ENCODE measurements at regions not wholly inside any gene's neighbourhood (a gene's known extent, or its start where the extent isn't known, plus 50 kb on each side); places are given as distances from the start of the nearest gene placed in this dataset.

- TF ChIP-seq ZNF530 (tag by site-specific recombination; IDR thresholded peaks at IDR 0.05; ENCODE audit: low read depth) (no peak), PRDM4 (tag by site-specific recombination; IDR thresholded peaks at IDR 0.05) (no peak), ZNF114 (tag by site-specific recombination; IDR thresholded peaks at IDR 0.05) (no peak), ZNF394 (tag by site-specific recombination; IDR thresholded peaks at IDR 0.05; ENCODE audit: borderline replicate concordance) (no peak), ZBTB44 (tag by site-specific recombination; IDR thresholded peaks at IDR 0.05) (no peak), ZNF121 (tag by site-specific recombination; IDR thresholded peaks at IDR 0.05) (no peak)
These were observed 83.3 kb downstream of the DDIT4L start (continued) for GRCh38 chr4:100106982-100107381.

GRCh38 chr4:100103671-100104070, 86.6 kb downstream of the DDIT4L start:
- H3K4me1 ChIP-seq (ENCODE audit: control insufficient read depth, insufficient read depth, low read length): no peaks in the 10 kb centered on the region
- no peak overlapping the region for H3K27ac ChIP-seq (ENCODE audit: extremely low read depth, low read depth, low read length)
- CTCF ChIA-PET: interaction anchor here (0.6 to 2.2 kb wide), 2 partner anchors 10 to 148 kb away, joined by 3 to 6 read pairs; no protein-coding TSS in a partner anchor
- H3K4me3 ChIP-seq (ENCODE audit: low read depth, low read length): no peak overlapping the region
- POLR2A ChIA-PET: no interaction called here
- no peaks in the 10 kb centered on the region for H3K9me3 ChIP-seq (ENCODE audit: control insufficient read depth, insufficient read depth, low read depth, low read length)
- H3K36me3 ChIP-seq (ENCODE audit: control insufficient read depth in 2 of 2, insufficient read depth in 1 of 2, low read length in 2 of 2): no peaks in the 10 kb centered on the region
- no peak for TF ChIP-seq ZNF530 (tag by site-specific recombination; IDR thresholded peaks at IDR 0.05; ENCODE audit: low read depth)
- no peak for TF ChIP-seq ZNF785 (tag by site-specific recombination; IDR thresholded peaks at IDR 0.05)
- no peak for TF ChIP-seq ZNF266 (tag by site-specific recombination; IDR thresholded peaks at IDR 0.05; ENCODE audit: low read depth)
- TF ChIP-seq ZNF426 (tag by site-specific recombination; IDR thresholded peaks at IDR 0.05): no peak
- no peak for TF ChIP-seq TCF7L2 (IDR thresholded peaks at IDR 0.05; ENCODE audit: borderline replicate concordance, low read depth, low read length)
- no peak for TF ChIP-seq OSR2 (tag by site-specific recombination; IDR thresholded peaks at IDR 0.05)
- no peak for TF ChIP-seq ZNF140 (tag by site-specific recombination; IDR thresholded peaks at IDR 0.05)
- no peak for TF ChIP-seq ZNF214 (tag by site-specific recombination; IDR thresholded peaks at IDR 0.05; ENCODE audit: borderline replicate concordance)
- no peak for TF ChIP-seq ZNF585B (tag by site-specific recombination; IDR thresholded peaks at IDR 0.05)
- TF ChIP-seq ZNF560 (tag by site-specific recombination; IDR thresholded peaks at IDR 0.05; ENCODE audit: borderline replicate concordance): no peak
- no peak for TF ChIP-seq ZBTB17 (tag by site-specific recombination; IDR thresholded peaks at IDR 0.05)
- TF ChIP-seq ZNF239 (tag by site-specific recombination; IDR thresholded peaks at IDR 0.05): no peak
- TF ChIP-seq KLF7 (tag by site-specific recombination; IDR thresholded peaks at IDR 0.05; ENCODE audit: borderline replicate concordance): no peak
- TF ChIP-seq ZNF394 (tag by site-specific recombination; IDR thresholded peaks at IDR 0.05; ENCODE audit: borderline replicate concordance): no peak
- no peak for TF ChIP-seq ZBTB26 (tag by site-specific recombination; optimal IDR thresholded peaks at IDR 0.05)

- CTCF ChIA-PET: interaction anchor here (1.7 kb wide), 1 partner anchor 103 kb away, joined by 4 read pairs; no protein-coding TSS in a partner anchor
- POLR2A ChIA-PET: no interaction called here
- no peaks in the 10 kb centered on the region for H3K4me1 ChIP-seq (ENCODE audit: control insufficient read depth, insufficient read depth, low read length)
- H3K27ac ChIP-seq (ENCODE audit: extremely low read depth, low read depth, low read length): no peak overlapping the region
- H3K36me3 ChIP-seq (ENCODE audit: control insufficient read depth in 2 of 2, insufficient read depth in 1 of 2, low read length in 2 of 2): no peaks in the 10 kb centered on the region
- TF ChIP-seq ZNF624 (tag by site-specific recombination; IDR thresholded peaks at IDR 0.05) (no peak), ZBTB17 (tag by site-specific recombination; IDR thresholded peaks at IDR 0.05) (no peak), PATZ1 (tag by site-specific recombination; IDR thresholded peaks at IDR 0.05) (no peak), ZNF843 (tag by site-specific recombination; IDR thresholded peaks at IDR 0.05) (no peak), ZNF549 (tag by site-specific recombination; IDR thresholded peaks at IDR 0.05) (no peak), ZNF48 (tag by site-specific recombination; IDR thresholded peaks at IDR 0.05) (no peak), ZSCAN30 (tag by site-specific recombination; IDR thresholded peaks at IDR 0.05) (no peak), ZNF585B (tag by site-specific recombination; IDR thresholded peaks at IDR 0.05) (no peak), KLF9 (tag by site-specific recombination; IDR thresholded peaks at IDR 0.05; ENCODE audit: low read depth) (no peak), WT1 (tag by site-specific recombination; IDR thresholded peaks at IDR 0.05) (no peak), ZSCAN23 (tag by site-specific recombination; IDR thresholded peaks at IDR 0.05) (no peak)
- H3K4me3 ChIP-seq (ENCODE audit: low read depth, low read length): no peak overlapping the region
- no peaks in the 10 kb centered on the region for H3K9me3 ChIP-seq (ENCODE audit: control insufficient read depth, insufficient read depth, low read depth, low read length)
These were observed 89.3 kb downstream of the DDIT4L start for GRCh38 chr4:100100985-100101384.

All from HEK293 (cell line).